Endothelial cell of umbilical vein (primary cell): ENCODE measurements at regions not wholly inside any gene's neighbourhood (a gene's known extent, or its start where the extent isn't known, plus 50 kb on each side); places are given as distances from the start of the nearest gene placed in this dataset.

Source experiments
- CTCF ChIP-seq, 2 donors: IDR thresholded peaks; 1 replicate in 1 of 2; 2 replicates in 1 of 2; pipeline ENCODE4 v1.5.1; 2011; ENCODE audit warnings: low read length in 2 of 2, mild to moderate bottlenecking in 2 of 2, moderate library complexity in 2 of 2, control low read depth in 1 of 2, inconsistent platforms in 1 of 2, low read depth in 1 of 2; ENCODE audit not compliant: insufficient read depth in 1 of 2; ENCODE audit errors: extremely low read depth in 1 of 2
- EZH2 ChIP-seq: IDR thresholded peaks from 2 replicates; pipeline ENCODE4 v1.6.1; 2012; ENCODE audit warnings: borderline replicate concordance, low read depth, mild to moderate bottlenecking, moderate library complexity, low read length, inconsistent platforms; ENCODE audit not compliant: severe bottlenecking
- POLR2AphosphoS5 ChIP-seq: IDR thresholded peaks from 2 replicates; pipeline ENCODE4 v1.6.1; 2012; ENCODE audit warnings: low read depth, mild to moderate bottlenecking, control low read depth, low read length, moderate library complexity; ENCODE audit not compliant: insufficient read depth

GRCh38 chr1:201775380-201775779, 53.6 kb upstream of the IPO9 start:
- TF ChIP-seq CTCF (IDR thresholded peaks at IDR 0.05; ENCODE audit: extremely low read depth in 1 of 2, insufficient read depth in 1 of 2, low read depth in 1 of 2, low read length in 2 of 2), result no peak
- TF ChIP-seq POLR2AphosphoS5, result no peak
- TF ChIP-seq EZH2, result no peak
